GM12892 (cell line): ENCODE measurements at regions not wholly inside any gene's neighbourhood (a gene's known extent, or its start where the extent isn't known, plus 50 kb on each side); places are given as distances from the start of the nearest gene placed in this dataset.

ENCODE experiments used
- DNase-seq: peaks from one replicate; pipeline ENCODE4 v3.0.0; 2011; ENCODE audit not compliant: insufficient read length
- FAIRE-seq: peaks from 2 replicates; lab custom pipeline; 2011; peaks lifted over from hg19 to GRCh38; lab: Jason Lieb, UNC
- POLR2A ChIP-seq: IDR thresholded peaks from 2 replicates; pipeline ENCODE4 v1.6.1; 2011; ENCODE audit warnings: low read depth, low read length, control low read depth
- POLR2AphosphoS5 ChIP-seq: IDR thresholded peaks from 2 replicates; pipeline ENCODE4 v1.6.1; 2011; ENCODE audit warnings: low read depth, low read length, control low read depth
- TAF1 ChIP-seq: IDR thresholded peaks from 2 replicates; pipeline ENCODE4 v1.6.1; 2011; ENCODE audit warnings: low read depth, mild to moderate bottlenecking, control low read depth, low read length, borderline replicate concordance

DNA sequence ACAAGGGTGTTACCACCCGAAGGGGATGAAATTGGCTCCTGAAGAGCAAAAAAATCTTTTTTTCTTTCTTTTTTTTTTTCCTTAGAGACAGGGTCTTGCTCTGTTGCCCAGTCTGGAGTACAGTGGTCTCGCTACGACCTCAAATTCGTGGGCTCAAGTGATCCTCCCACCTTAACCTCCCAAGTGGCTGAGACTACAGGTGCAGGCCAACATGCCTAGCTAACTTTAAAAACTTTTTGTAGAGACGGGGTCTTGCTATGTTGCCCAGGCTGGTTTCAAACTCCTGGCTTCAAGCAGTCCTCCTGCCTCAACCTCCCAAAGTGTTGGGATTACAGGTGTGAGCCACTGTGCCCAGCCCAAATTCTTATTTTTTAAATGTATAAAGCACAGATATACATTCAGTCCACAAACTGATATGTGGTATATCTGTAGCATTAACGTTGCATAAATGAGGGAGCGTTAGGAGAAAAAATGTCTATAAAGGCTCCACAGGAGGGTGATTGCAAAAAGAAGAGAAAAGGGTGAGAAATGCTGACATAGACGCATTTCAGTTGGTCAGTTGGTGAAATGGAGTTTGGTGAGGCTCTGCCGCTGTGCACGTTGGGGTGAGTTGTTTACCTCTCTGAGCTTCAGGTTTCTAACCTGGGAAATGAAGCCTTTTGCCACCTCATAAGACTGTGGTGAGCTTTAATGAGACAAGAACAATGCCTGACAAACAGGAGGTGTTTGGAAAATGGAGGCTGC, 100.7 kb upstream of the PODXL start:
- TF ChIP-seq POLR2AphosphoS5: no peak
- TF ChIP-seq TAF1: no peak
- no peak for TF ChIP-seq POLR2A
- DNase-seq: no peak
- no peak for FAIRE-seq

DNA sequence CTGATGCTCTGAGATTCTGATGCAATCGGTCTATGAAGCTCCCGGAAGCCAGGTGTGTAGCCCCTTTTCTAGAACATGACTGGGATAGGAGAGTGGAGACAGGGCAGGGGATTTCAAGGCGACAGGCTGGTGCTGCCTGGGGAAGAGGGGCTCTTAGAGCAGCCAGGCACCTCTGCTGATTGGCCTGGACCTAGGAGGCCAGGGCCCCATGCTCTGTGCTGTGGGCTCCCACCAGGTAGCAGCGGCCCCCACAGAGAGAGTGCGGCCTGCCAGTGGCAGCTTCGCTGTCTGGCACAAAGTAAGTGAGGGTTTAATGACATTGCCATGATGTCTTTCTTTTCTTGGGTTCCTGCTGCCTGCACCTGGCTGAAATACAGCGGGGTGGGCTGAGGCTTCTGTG, 99.4 kb upstream of the PODXL start:
- no peak for DNase-seq
- FAIRE-seq: no peak
- TF ChIP-seq POLR2AphosphoS5 (no peak), POLR2A (no peak), TAF1 (no peak)

DNA sequence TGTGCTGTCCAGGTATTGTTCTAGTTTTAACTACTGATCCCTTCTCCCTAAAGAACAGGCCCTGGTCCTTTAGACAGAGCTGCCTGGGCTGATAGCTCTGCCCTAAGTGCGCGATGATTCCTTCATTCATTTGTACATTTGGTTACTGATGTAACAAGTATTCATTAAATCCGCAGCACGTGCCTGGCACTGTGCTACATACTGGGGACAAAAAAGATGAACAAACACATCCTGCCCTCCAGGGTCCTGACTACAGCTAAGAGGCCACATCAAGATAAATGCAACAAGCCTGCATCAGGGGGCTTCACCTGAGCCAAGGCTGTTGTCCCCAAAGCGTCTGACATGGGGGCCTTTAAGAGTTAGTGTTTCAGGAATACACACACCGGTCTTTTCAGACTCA, 99.0 kb upstream of the PODXL start:
- TF ChIP-seq TAF1 (no peak), POLR2AphosphoS5 (no peak), POLR2A (no peak)
- FAIRE-seq: no peak

DNA sequence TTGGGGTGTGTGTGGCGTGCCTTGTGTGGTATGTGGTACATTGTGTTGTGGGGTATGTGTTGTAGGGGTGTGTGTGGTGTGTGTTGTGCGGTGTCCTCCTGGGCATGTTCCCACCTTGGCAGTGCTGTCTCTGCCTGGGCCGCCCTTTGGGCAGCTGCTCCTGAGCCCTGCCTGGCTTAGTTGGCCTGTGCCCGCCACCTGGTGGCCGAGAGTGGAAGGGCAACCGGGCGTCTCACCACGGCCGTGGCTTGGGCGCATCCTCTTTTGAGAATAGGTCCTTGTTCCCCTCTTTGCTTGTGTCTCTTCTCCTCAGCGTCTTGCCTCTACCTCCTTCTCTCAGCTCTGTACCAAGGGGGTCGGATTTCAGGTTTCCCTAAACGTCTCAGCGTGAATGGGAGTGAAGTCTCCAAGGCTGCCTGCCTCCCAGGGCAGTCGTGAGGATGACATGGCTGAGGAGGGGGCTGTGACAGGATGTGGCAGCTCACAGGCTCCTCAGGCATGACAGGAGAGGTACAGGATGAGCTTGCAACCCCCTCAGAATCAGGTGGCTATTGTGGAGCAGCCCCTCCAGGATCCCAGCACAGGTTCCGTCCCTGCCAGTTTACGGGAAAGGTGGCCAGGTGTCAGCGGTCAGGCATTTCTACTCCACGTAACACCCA, 98.4 kb upstream of the PODXL start:
- DNase-seq (peak; percentile 88), FAIRE-seq (no peak)
- TF ChIP-seq POLR2AphosphoS5: no peak
- TF ChIP-seq POLR2A: no peak
- TF ChIP-seq TAF1: no peak

More for the DNA sequence above, 99.0 kb upstream of the PODXL start:
- DNase-seq: no peak

DNA sequence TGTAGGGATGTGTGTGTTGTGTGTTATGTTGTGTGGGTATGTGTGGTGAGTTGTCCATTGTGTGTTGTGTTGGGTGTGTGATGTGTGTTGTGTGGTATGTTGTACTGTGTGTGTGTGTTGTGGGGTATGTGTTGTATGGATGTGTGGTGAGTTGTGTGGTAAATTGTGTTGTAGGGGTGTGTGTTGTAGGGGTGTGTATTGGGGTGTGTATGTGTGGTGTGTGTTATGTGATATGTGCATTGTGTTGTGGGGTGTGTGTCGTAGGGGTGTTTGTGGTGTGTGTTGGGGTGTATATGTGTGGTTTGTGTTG, 97.8 kb upstream of the PODXL start:
- no peak for DNase-seq
- no peak for TF ChIP-seq POLR2AphosphoS5
- no peak for TF ChIP-seq POLR2A
- TF ChIP-seq TAF1: no peak
- no peak for FAIRE-seq

DNA sequence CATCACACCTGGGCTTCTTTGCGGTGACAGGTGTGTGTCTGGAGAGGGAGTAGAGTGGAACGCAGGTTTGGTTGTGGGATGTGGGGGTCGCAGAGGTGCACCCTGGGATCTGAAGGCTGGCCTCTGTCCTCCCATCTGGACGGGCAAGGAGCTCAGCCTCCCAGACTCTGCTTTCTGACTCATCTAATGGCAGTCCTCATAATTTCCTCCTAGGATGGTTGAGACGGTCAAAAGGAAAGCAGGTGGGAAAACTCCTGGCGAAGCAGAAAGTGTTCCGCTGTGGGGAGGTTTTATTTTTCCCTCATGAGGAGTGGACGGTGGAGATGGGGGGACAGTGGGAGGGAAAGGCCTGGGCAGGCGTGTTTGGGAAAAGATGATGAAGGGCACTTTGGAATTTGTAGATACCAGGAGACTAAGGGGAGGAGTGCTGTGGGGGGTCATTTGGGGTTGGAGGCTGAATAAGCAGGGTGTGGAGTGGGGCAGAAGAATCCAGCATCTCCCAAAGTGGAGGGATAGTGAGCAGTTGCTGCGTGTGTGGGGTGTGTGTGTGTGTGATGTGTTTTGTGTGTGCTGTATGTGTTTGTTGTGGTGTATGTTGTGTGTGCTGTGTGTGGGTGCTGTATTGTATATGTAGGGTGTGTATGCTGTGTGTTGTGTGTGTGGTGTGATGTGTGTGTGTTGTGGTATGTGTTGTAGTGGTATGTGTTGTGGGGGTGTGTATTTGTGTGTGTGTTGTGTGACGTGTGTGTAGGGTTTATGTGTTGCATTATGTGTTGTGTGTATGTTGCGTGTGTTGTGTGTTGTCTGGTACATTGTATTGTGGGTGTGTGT, 97.2 kb upstream of the PODXL start:
- DNase-seq (no peak), FAIRE-seq (no peak)
- TF ChIP-seq TAF1: no peak
- no peak for TF ChIP-seq POLR2A
- TF ChIP-seq POLR2AphosphoS5: no peak

DNA sequence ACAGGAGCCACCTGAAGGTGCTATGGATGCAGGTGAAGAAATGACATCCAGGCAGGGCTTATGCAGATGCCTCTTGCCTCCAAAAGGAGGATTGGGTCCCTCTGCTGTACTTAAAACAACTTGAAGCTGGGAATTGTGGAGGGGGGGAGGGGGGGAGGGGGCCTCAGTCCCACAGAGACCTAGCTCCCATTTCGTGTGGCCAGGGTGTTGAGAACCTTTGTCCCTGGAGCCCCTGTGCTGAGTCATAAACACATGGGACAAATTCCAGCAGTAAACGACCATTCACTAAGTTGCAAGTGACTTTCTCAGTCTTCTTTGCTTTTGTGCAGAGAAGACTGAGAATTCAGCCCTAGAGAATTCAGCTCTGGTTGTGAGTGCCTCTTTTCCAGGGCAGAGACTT, 96.5 kb upstream of the PODXL start:
- no peak for DNase-seq
- FAIRE-seq: no peak

DNA sequence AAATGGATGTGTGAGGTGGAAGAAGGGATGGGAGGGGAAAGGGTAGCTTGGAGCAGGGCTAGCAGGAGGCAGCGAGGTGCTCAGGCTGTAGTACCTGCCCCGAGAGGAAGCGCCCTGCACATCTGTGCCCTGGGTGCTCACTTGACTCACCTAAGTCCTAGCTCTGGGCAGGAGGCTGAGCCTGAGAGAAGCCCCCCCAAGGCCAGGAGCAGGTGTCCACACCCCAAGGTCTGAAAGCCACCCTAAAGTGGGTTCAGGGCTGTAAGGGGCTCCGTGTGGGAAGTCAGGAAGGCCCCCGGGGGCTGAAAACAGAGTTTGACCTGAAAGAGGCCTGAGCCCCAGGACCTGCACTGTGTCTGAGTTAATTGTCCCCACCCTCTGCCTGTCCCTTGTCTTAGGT, 95.8 kb upstream of the PODXL start:
- DNase-seq: no peak
- FAIRE-seq: no peak

More for the DNA sequence above, 96.5 kb upstream of the PODXL start:
- TF ChIP-seq TAF1 (no peak), POLR2A (no peak), POLR2AphosphoS5 (no peak)

DNA sequence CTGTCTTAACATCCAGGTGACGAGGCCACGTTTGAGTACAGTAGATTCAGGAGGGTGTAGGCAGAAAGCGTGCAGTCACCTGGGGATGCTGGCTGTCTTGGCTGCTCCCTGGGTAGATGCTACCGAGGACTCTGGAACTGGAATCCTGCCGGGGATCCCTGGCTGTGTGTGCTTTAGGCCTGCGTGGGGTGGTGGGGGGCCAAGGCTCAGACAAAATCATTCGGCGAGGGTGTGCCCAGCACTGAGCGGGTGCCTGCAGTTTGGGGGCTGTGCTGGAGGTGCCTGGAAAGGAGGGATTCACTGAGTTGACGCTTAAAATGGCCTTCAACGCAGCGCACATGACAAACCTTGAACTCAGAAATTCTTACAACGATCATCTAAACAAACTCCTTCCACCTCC, 93.5 kb upstream of the PODXL start:
- TF ChIP-seq POLR2AphosphoS5: no peak
- no peak for TF ChIP-seq TAF1
- TF ChIP-seq POLR2A: no peak
- FAIRE-seq (no peak), DNase-seq (no peak)

More for the DNA sequence above, 95.8 kb upstream of the PODXL start:
- TF ChIP-seq TAF1 (no peak), POLR2AphosphoS5 (no peak), POLR2A (no peak)

DNA sequence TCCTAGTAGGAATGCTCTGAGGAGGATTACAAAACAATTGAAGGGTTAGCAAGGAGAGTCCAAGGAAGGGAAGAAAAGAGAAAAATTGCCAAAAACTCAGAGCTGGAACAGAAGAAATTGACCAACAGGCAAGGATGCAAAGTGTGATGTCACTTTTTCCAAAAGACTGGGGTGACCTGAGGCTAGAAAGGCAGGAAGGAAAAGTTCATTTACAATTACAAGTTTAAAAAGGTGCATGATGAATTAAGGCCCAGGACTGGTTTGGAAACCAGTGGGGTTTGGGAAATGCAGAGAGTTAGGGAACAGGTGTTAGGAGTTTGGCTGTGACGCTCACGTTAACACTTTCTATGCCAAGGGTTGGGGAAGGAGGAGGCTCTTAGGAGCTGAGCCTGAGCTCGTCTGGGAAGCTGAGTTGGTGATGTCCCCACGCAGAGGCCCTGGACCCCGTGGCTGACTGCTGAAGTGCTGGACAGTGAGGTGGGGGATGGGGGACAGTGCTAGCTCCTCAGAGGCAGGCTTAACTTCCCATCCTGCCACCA, 92.6 kb upstream of the PODXL start:
- no peak for DNase-seq
- FAIRE-seq: no peak
- TF ChIP-seq POLR2AphosphoS5 (no peak), TAF1 (no peak), POLR2A (no peak)

DNA sequence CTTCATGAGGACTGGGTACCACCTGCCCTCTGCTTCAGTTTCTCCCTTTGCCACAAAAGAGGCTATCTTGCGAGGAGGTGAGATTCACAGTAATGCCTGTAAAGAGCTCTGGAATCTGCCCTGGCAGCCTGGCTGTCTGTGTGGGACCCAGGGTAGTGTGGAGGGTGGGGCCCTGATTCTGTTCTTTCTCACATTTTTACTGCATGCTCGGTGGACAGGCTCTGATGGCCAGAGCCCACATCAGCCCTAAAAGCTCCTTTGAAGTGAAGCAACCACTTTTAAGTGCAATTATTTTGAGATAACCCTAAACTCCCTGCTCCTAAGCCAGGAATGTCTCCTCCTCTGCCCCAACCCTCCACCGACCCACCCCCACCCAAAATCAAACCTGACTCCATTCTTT, 92.1 kb upstream of the PODXL start:
- no peak for FAIRE-seq
- no peak for DNase-seq
- TF ChIP-seq TAF1: no peak
- TF ChIP-seq POLR2A: no peak
- TF ChIP-seq POLR2AphosphoS5: no peak
